ENCODE measurements at regions not wholly inside any gene's neighbourhood (a gene's known extent, or its start where the extent isn't known, plus 50 kb on each side); places are given as distances from the start of the nearest gene placed in this dataset.

- Histone ChIP-seq H3K36me3 (ENCODE audit: insufficient read depth, insufficient read length, low read length) (no peaks in the 10 kb centered on the region), H3K4me1 (ENCODE audit: insufficient read depth, insufficient read length) (no peaks in the 10 kb centered on the region), H3K9ac (ENCODE audit: insufficient read length, low read depth) (no peak overlapping the region), H3K27me3 (ENCODE audit: insufficient read depth, insufficient read length) (no peaks in the 10 kb centered on the region), H3K4me3 (ENCODE audit: insufficient read length, low read depth) (no peak overlapping the region), H3K9me3 (ENCODE audit: insufficient read depth, low read length) (no peaks in the 10 kb centered on the region)
- TF ChIP-seq SUZ12 (IDR thresholded peaks at IDR 0.05; ENCODE audit: extremely low read depth, insufficient read depth, insufficient read length): no peak
- TF ChIP-seq ZNF274 (IDR thresholded peaks at IDR 0.05; ENCODE audit: low read depth, low read length): no peak
- no peak for TF ChIP-seq YY1 (IDR thresholded peaks at IDR 0.05; ENCODE audit: insufficient read depth, insufficient read length)
- no peak for DNase-seq (ENCODE audit: low read depth, low spot score)
These were observed 1250.7 kb upstream of the PRKX start for GRCh38 chrX:4964112-4964511.

DNA sequence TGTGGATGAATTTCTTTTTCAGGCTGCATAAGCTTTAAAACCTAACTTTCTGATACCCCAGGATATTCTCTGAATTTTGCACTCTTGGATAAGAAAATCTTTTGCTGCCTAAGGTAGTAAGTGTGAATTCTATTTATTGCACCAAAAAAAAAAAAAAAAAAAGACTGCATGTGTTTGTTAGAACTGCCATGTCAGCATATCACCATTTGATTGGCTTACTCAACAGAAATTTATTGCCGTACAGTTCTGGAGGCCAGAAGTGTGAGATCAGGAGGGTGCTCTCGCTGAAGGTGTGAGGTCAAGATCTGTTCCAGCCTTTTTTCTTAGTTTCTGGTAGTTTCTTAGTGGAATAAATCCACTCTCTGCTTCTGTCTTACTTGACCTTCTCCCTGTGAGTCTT is 1250.0 kb upstream of the PRKX start:
- H3K4me3 ChIP-seq (ENCODE audit: insufficient read length, low read depth): no peak overlapping the region
- no peaks in the 10 kb centered on the region for H3K36me3 ChIP-seq (ENCODE audit: insufficient read depth, insufficient read length, low read length)
- no peaks in the 10 kb centered on the region for H3K9me3 ChIP-seq (ENCODE audit: insufficient read depth, low read length)
- H3K9ac ChIP-seq (ENCODE audit: insufficient read length, low read depth): no peak overlapping the region
- DNase-seq (ENCODE audit: low read depth, low spot score): no peak
- no peaks in the 10 kb centered on the region for H3K27me3 ChIP-seq (ENCODE audit: insufficient read depth, insufficient read length)
- no peaks in the 10 kb centered on the region for H3K4me1 ChIP-seq (ENCODE audit: insufficient read depth, insufficient read length)
- TF ChIP-seq ZNF274 (IDR thresholded peaks at IDR 0.05; ENCODE audit: low read depth, low read length) (no peak), SUZ12 (IDR thresholded peaks at IDR 0.05; ENCODE audit: extremely low read depth, insufficient read depth, insufficient read length) (no peak), YY1 (IDR thresholded peaks at IDR 0.05; ENCODE audit: insufficient read depth, insufficient read length) (no peak)

DNA sequence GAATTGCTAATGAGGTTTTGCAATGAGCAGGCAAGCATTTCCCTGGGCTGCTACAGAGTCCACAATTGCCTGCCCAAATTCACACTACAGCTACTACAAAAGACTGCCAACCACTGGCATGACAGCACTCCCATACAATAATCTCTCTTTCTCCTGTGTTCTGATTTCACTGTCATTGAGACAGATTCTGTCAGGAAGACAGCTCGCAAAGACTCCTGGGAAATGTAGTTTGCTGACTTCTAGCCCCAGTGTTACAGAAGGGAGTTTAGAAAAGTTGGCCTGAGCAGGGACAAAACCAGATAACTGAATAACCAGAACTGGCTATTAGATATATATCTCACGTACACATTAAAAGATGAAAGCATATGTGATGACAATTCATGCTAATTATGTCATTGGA is 1231.3 kb upstream of the PRKX start:
- H3K4me3 ChIP-seq (ENCODE audit: insufficient read length, low read depth): no peak overlapping the region
- TF ChIP-seq ZNF274 (IDR thresholded peaks at IDR 0.05; ENCODE audit: low read depth, low read length) (no peak), SUZ12 (IDR thresholded peaks at IDR 0.05; ENCODE audit: extremely low read depth, insufficient read depth, insufficient read length) (no peak), YY1 (IDR thresholded peaks at IDR 0.05; ENCODE audit: insufficient read depth, insufficient read length) (no peak)
- no peak overlapping the region for H3K9ac ChIP-seq (ENCODE audit: insufficient read length, low read depth)
- no peaks in the 10 kb centered on the region for H3K36me3 ChIP-seq (ENCODE audit: insufficient read depth, insufficient read length, low read length)
- H3K4me1 ChIP-seq (ENCODE audit: insufficient read depth, insufficient read length): no peaks in the 10 kb centered on the region
- 0 out of 2 replicates have a peak, but pooled peaks cover 7% of the 10 kb centered on the region for H3K9me3 ChIP-seq (ENCODE audit: insufficient read depth, low read length)
- no peak for DNase-seq (ENCODE audit: low read depth, low spot score)
- H3K27me3 ChIP-seq (ENCODE audit: insufficient read depth, insufficient read length): no peaks in the 10 kb centered on the region

DNA sequence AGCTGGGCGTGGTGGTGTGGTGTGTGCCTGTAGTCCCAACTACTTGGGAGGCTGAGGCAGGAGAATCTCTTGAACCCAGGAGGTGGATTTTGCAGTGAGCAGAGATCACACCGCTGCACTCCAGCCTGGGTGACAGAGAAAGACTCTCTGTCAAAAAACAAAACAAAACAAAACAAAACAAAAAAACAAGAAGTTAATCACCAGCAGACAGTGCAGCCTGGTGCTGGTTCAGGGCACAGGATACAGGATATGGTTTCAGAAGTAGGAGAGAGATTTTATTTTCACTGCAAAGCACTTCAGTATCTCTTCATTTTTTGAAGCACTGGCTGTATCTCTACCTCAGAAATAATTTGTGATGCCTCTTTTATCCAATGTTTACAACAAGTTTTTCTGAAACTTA is 1222.9 kb upstream of the PRKX start:
- no peaks in the 10 kb centered on the region for H3K4me1 ChIP-seq (ENCODE audit: insufficient read depth, insufficient read length)
- no peaks in the 10 kb centered on the region for H3K36me3 ChIP-seq (ENCODE audit: insufficient read depth, insufficient read length, low read length)
- H3K27me3 ChIP-seq (ENCODE audit: insufficient read depth, insufficient read length): no peaks in the 10 kb centered on the region
- no peak for TF ChIP-seq SUZ12 (IDR thresholded peaks at IDR 0.05; ENCODE audit: extremely low read depth, insufficient read depth, insufficient read length)
- H3K4me3 ChIP-seq (ENCODE audit: insufficient read length, low read depth): no peak overlapping the region
- DNase-seq (ENCODE audit: low read depth, low spot score): no peak
- no peak overlapping the region for H3K9ac ChIP-seq (ENCODE audit: insufficient read length, low read depth)
- H3K9me3 ChIP-seq (ENCODE audit: insufficient read depth, low read length): no peaks in the 10 kb centered on the region

DNA sequence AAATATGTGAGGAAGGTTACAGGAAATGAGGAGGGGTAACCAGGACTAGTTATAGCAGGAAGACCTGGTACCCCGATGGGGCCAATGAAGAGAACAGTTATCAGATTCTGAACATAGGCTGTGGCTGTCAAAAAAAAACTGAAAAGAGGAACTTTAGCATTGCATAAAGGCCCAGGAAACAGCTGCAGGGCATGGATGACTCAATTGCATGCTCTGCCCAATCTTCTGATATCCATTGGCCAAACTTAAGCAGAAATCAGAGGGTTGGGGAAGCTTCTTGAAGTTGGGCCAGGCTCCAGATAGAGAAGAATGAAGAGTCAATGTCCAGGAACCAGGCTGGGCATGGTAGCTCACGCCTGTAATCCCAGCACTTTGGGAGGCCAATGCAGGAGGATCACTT is 1222.4 kb upstream of the PRKX start:
- Histone ChIP-seq H3K36me3 (ENCODE audit: insufficient read depth, insufficient read length, low read length) (no peaks in the 10 kb centered on the region), H3K4me3 (ENCODE audit: insufficient read length, low read depth) (no peak overlapping the region), H3K27me3 (ENCODE audit: insufficient read depth, insufficient read length) (no peaks in the 10 kb centered on the region), H3K9me3 (ENCODE audit: insufficient read depth, low read length) (no peaks in the 10 kb centered on the region), H3K9ac (ENCODE audit: insufficient read length, low read depth) (no peak overlapping the region), H3K4me1 (ENCODE audit: insufficient read depth, insufficient read length) (no peaks in the 10 kb centered on the region)
- TF ChIP-seq ZNF274 (IDR thresholded peaks at IDR 0.05; ENCODE audit: low read depth, low read length): no peak
- TF ChIP-seq YY1 (IDR thresholded peaks at IDR 0.05; ENCODE audit: insufficient read depth, insufficient read length): no peak
- no peak for TF ChIP-seq SUZ12 (IDR thresholded peaks at IDR 0.05; ENCODE audit: extremely low read depth, insufficient read depth, insufficient read length)
- DNase-seq (ENCODE audit: low read depth, low spot score): no peak

- no peak for DNase-seq (ENCODE audit: low read depth, low spot score)
- no peak overlapping the region for H3K9ac ChIP-seq (ENCODE audit: insufficient read length, low read depth)
- TF ChIP-seq ZNF274 (IDR thresholded peaks at IDR 0.05; ENCODE audit: low read depth, low read length): no peak
- no peak for TF ChIP-seq YY1 (IDR thresholded peaks at IDR 0.05; ENCODE audit: insufficient read depth, insufficient read length)
- no peak for TF ChIP-seq SUZ12 (IDR thresholded peaks at IDR 0.05; ENCODE audit: extremely low read depth, insufficient read depth, insufficient read length)
These were observed 1222.0 kb upstream of the PRKX start for GRCh38 chrX:4935401-4935800.

GRCh38 chrX:4932790-4933189 is 1219.3 kb upstream of the PRKX start:
- Histone ChIP-seq H3K4me1 (ENCODE audit: insufficient read depth, insufficient read length) (no peaks in the 10 kb centered on the region), H3K9ac (ENCODE audit: insufficient read length, low read depth) (no peak overlapping the region), H3K9me3 (ENCODE audit: insufficient read depth, low read length) (no peaks in the 10 kb centered on the region), H3K4me3 (ENCODE audit: insufficient read length, low read depth) (no peak overlapping the region), H3K36me3 (ENCODE audit: insufficient read depth, insufficient read length, low read length) (no peaks in the 10 kb centered on the region), H3K27me3 (ENCODE audit: insufficient read depth, insufficient read length) (no peaks in the 10 kb centered on the region)
- TF ChIP-seq YY1 (IDR thresholded peaks at IDR 0.05; ENCODE audit: insufficient read depth, insufficient read length) (no peak), ZNF274 (IDR thresholded peaks at IDR 0.05; ENCODE audit: low read depth, low read length) (no peak)
- no peak for DNase-seq (ENCODE audit: low read depth, low spot score)

More at GRCh38 chrX:4935401-4935800, 1222.0 kb upstream of the PRKX start:
- H3K9me3 ChIP-seq (ENCODE audit: insufficient read depth, low read length): no peaks in the 10 kb centered on the region
- no peaks in the 10 kb centered on the region for H3K4me1 ChIP-seq (ENCODE audit: insufficient read depth, insufficient read length)
- H3K36me3 ChIP-seq (ENCODE audit: insufficient read depth, insufficient read length, low read length): no peaks in the 10 kb centered on the region
- H3K4me3 ChIP-seq (ENCODE audit: insufficient read length, low read depth): no peak overlapping the region
- no peaks in the 10 kb centered on the region for H3K27me3 ChIP-seq (ENCODE audit: insufficient read depth, insufficient read length)

GRCh38 chrX:4930426-4930825 is 1217.0 kb upstream of the PRKX start:
- Histone ChIP-seq H3K4me1 (ENCODE audit: insufficient read depth, insufficient read length) (no peaks in the 10 kb centered on the region), H3K9ac (ENCODE audit: insufficient read length, low read depth) (no peak overlapping the region), H3K4me3 (ENCODE audit: insufficient read length, low read depth) (no peak overlapping the region), H3K36me3 (ENCODE audit: insufficient read depth, insufficient read length, low read length) (no peaks in the 10 kb centered on the region), H3K27me3 (ENCODE audit: insufficient read depth, insufficient read length) (no peaks in the 10 kb centered on the region), H3K9me3 (ENCODE audit: insufficient read depth, low read length) (no peaks in the 10 kb centered on the region)
- TF ChIP-seq YY1 (IDR thresholded peaks at IDR 0.05; ENCODE audit: insufficient read depth, insufficient read length) (no peak), ZNF274 (IDR thresholded peaks at IDR 0.05; ENCODE audit: low read depth, low read length) (no peak), SUZ12 (IDR thresholded peaks at IDR 0.05; ENCODE audit: extremely low read depth, insufficient read depth, insufficient read length) (no peak)
- no peak for DNase-seq (ENCODE audit: low read depth, low spot score)

Measured in NT2/D1 (cell line).